Smooth muscle cell (in vitro differentiated cells): ENCODE measurements at regions not wholly inside any gene's neighbourhood (a gene's known extent, or its start where the extent isn't known, plus 50 kb on each side); places are given as distances from the start of the nearest gene placed in this dataset.
"Not testable (repeated sequence)": the region's sequence is repeated elsewhere in the genome, so short reads cannot be mapped to it uniquely, and the experiment has no call there.

ENCODE experiments used
- DNase-seq: peaks from one replicate; lab custom pipeline; 2025; ENCODE audit not compliant: unreplicated experiment; lab: John Stamatoyannopoulos, UW
- H2AFZ ChIP-seq: fragments of 200-600 bp; sonication (generic); 2 replicates; pipeline ENCODE4 v1.6.0; 2016; ENCODE audit warnings: antibody characterized with exemption, low read depth, mild to moderate bottlenecking
- H3F3A ChIP-seq: fragments of 200-600 bp; sonication (generic); 2 replicates; pipeline ENCODE4 v1.6.0; 2017; ENCODE audit warnings: antibody characterized with exemption, low read depth
- H3K27ac ChIP-seq: fragments of 200-600 bp; sonication (generic); 2 replicates; pipeline ENCODE4 v1.5.1; 2016; ENCODE audit warnings: low read depth, mild to moderate bottlenecking
- H3K27me3 ChIP-seq: fragments of 200-600 bp; sonication (generic); 2 replicates; pipeline ENCODE4 v1.6.1; 2016; ENCODE audit warnings: low read depth, mild to moderate bottlenecking
- H3K36me3 ChIP-seq: fragments of 200-600 bp; sonication (generic); 2 replicates; pipeline ENCODE4 v1.5.1; 2016; ENCODE audit warnings: low read depth
- H3K4me1 ChIP-seq: fragments of 200-600 bp; sonication (generic); 2 replicates; pipeline ENCODE4 v1.5.1; 2016; ENCODE audit warnings: low read depth
- H3K4me2 ChIP-seq: fragments of 200-600 bp; sonication (generic); 2 replicates; pipeline ENCODE4 v1.6.0; 2016; ENCODE audit warnings: mild to moderate bottlenecking
- H3K4me3 ChIP-seq: fragments of 200-600 bp; sonication (generic); 2 replicates; pipeline ENCODE4 v1.5.1; 2016; ENCODE audit warnings: mild to moderate bottlenecking
- H3K79me2 ChIP-seq: fragments of 200-600 bp; sonication (generic); 2 replicates; pipeline ENCODE4 v1.6.0; 2016; ENCODE audit warnings: low read depth, mild to moderate bottlenecking
- H3K9ac ChIP-seq: fragments of 200-600 bp; sonication (generic); 2 replicates; pipeline ENCODE4 v1.6.0; 2016; ENCODE audit warnings: low read depth
- H3K9me3 ChIP-seq: fragments of 200-600 bp; sonication (generic); replicated peaks from 2 replicates; pipeline ENCODE4 v1.5.1; 2016; ENCODE audit warnings: low read depth
- H4K20me1 ChIP-seq: fragments of 200-600 bp; sonication (generic); 2 replicates; pipeline ENCODE4 v1.6.0; 2016; ENCODE audit warnings: low read depth
- WGBS: methylation state at CpG from one replicate; pipeline ENCODE4 v1.1.7; 2016; ENCODE audit warnings: low lambda C conversion rate; 5-methylcytosine and 5-hydroxymethylcytosine counted together
- TF ChIP-seq, protein P1 (sequence below): fragments of 200-600 bp; sonication (generic); IDR thresholded peaks from 2 replicates; pipeline ENCODE4 v1.5.1; 2017; ENCODE audit warnings: borderline replicate concordance, mild to moderate bottlenecking, antibody characterized with exemption; ENCODE audit not compliant: insufficient read depth, poor library complexity, severe bottlenecking

GRCh38 chr4:26242451-26242850, 78.4 kb upstream of the RBPJ start:
- Histone ChIP-seq H3K4me2 (no peak overlapping the region), H3K79me2 (no peaks in the 10 kb centered on the region), H3F3A (no peaks in the 10 kb centered on the region), H3K27me3 (no peaks in the 10 kb centered on the region), H3K4me1 (peaks cover 12% of the 10 kb centered on the region), H2AFZ (no peak overlapping the region), H3K9me3 (no peaks in the 10 kb centered on the region), H3K9ac (no peak overlapping the region), H3K27ac (no peak overlapping the region), H4K20me1 (no peaks in the 10 kb centered on the region), H3K4me3 (no peak overlapping the region), H3K36me3 (no peaks in the 10 kb centered on the region)
- TF ChIP-seq, protein P1, sequence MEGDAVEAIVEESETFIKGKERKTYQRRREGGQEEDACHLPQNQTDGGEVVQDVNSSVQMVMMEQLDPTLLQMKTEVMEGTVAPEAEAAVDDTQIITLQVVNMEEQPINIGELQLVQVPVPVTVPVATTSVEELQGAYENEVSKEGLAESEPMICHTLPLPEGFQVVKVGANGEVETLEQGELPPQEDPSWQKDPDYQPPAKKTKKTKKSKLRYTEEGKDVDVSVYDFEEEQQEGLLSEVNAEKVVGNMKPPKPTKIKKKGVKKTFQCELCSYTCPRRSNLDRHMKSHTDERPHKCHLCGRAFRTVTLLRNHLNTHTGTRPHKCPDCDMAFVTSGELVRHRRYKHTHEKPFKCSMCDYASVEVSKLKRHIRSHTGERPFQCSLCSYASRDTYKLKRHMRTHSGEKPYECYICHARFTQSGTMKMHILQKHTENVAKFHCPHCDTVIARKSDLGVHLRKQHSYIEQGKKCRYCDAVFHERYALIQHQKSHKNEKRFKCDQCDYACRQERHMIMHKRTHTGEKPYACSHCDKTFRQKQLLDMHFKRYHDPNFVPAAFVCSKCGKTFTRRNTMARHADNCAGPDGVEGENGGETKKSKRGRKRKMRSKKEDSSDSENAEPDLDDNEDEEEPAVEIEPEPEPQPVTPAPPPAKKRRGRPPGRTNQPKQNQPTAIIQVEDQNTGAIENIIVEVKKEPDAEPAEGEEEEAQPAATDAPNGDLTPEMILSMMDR = no peak
- DNase-seq = no peak

DNA sequence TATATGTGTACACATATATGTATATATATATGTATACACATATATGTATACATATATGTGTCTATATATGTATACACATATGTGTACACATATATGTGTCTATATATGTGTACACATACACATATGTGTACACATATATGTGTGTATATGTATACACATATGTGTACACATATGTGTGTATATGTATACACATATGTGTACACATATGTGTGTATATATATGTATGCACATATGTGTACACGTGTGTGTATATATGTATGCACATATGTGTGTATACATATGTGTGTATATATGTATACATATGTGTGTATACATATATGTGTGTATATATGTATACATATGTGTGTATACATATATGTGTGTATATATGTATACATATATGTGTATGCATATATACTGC, 76.7 kb upstream of the RBPJ start:
- H3K27ac ChIP-seq, H3K27me3 ChIP-seq, H2AFZ ChIP-seq, H3F3A ChIP-seq, H3K79me2 ChIP-seq, H4K20me1 ChIP-seq, H3K36me3 ChIP-seq, H3K9ac ChIP-seq, H3K4me3 ChIP-seq, H3K4me2 ChIP-seq, H3K9me3 ChIP-seq, H3K4me1 ChIP-seq, DNase-seq: not testable (repeated sequence)
- WGBS = 0% methylated on average over 1 of the region's 1 CpG

DNA sequence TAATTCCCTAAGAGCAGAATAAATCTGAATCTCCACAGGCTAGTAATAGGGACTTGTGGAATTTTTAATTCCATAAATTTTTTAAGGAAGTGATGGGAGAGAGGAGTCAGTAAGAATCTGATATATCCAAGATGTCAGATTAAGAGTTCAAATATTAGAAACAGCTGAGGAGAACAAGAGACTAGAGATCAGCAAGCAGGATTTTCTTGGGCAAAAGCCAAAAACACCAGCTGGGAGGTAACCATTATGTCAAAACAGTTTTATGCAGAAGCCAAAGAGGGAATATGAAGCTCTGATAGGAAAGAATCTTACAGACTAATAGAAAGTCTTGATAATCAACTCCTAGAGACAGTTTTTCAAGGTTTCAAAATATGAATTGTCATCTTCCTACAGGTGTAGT, 72.2 kb upstream of the RBPJ start:
- DNase-seq = no peak
- Histone ChIP-seq H3K4me3 (no peak overlapping the region), H3F3A (no peaks in the 10 kb centered on the region), H3K79me2 (no peaks in the 10 kb centered on the region), H2AFZ (no peak overlapping the region), H3K27ac (no peak overlapping the region), H3K9me3 (no peaks in the 10 kb centered on the region), H3K9ac (no peak overlapping the region), H3K27me3 (no peaks in the 10 kb centered on the region), H3K4me1 (no peaks in the 10 kb centered on the region), H3K4me2 (no peak overlapping the region), H3K36me3 (no peaks in the 10 kb centered on the region), H4K20me1 (no peaks in the 10 kb centered on the region)
- TF ChIP-seq, protein P1 = no peak

DNA sequence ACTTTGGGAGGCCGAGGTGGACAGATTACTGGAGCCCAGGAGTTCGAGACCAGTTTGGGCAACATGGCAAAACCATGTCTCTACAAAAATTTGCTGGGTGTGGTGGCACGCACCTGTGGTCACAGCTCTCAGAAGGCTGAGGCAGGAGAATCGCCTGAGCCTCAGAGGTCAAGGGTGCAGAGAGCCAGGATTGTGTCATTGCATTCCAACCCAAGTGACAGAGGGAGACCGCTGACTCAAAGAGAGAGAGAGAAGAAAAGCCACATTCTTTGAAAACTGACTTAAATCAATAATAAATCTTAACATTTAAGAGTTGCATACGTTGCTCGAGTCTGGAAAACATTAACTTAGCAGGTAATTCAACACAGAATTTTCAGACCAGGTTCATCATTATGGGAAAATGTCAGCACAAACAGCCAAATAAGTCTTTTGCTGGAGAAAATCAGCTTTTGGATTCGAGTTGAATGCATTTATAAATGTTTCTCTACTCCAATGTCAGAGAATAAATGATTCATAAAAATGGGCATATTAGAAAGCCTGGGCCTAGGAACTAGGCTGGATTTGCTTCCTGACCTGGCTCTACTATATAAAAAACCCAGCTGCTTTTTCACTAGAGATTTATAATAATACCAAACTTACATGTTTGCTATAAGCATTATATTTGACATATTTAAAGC, 68.3 kb upstream of the RBPJ start:
- no peaks in the 10 kb centered on the region for H3K36me3 ChIP-seq
- no peaks in the 10 kb centered on the region for H3F3A ChIP-seq
- no peak overlapping the region for H3K4me2 ChIP-seq
- DNase-seq = no peak
- no peak overlapping the region for H3K4me3 ChIP-seq
- H3K79me2 ChIP-seq = no peaks in the 10 kb centered on the region
- H3K27me3 ChIP-seq = no peaks in the 10 kb centered on the region
- H3K27ac ChIP-seq = no peak overlapping the region
- WGBS = 75% methylated on average over 8 of the region's 8 CpGs
- H4K20me1 ChIP-seq = no peaks in the 10 kb centered on the region
- TF ChIP-seq, protein P1 = no peak
- no peaks in the 10 kb centered on the region for H3K4me1 ChIP-seq
- H3K9ac ChIP-seq = no peak overlapping the region
- H3K9me3 ChIP-seq = no peaks in the 10 kb centered on the region
- H2AFZ ChIP-seq = no peak overlapping the region
